ENCODE measurements at regions not wholly inside any gene's neighbourhood (a gene's known extent, or its start where the extent isn't known, plus 50 kb on each side); places are given as distances from the start of the nearest gene placed in this dataset.

- no peak for DNase-seq
These were observed 261.9 kb upstream of the NR4A3 start for GRCh38 chr9:99559776-99560175.

- DNase-seq = no peak
These were observed 261.1 kb upstream of the NR4A3 start for GRCh38 chr9:99560561-99560960.

GRCh38 chr9:99561509-99561917, 260.2 kb upstream of the NR4A3 start:
- no peak for DNase-seq

- no peak for DNase-seq
These were observed 259.6 kb upstream of the NR4A3 start for GRCh38 chr9:99561961-99562565.

GRCh38 chr9:99563364-99563763, 258.3 kb upstream of the NR4A3 start:
- DNase-seq = no peak

- DNase-seq = no peak
These were observed 256.5 kb upstream of the NR4A3 start for GRCh38 chr9:99565203-99565602.

- DNase-seq = no peak
These were observed 254.2 kb upstream of the NR4A3 start for GRCh38 chr9:99567436-99567835.

GRCh38 chr9:99569840-99570239, 251.8 kb upstream of the NR4A3 start:
- no peak for DNase-seq

GRCh38 chr9:99572567-99572966, 249.1 kb upstream of the NR4A3 start:
- DNase-seq = no peak

GRCh38 chr9:99573085-99573484, 248.6 kb upstream of the NR4A3 start:
- DNase-seq = no peak

GRCh38 chr9:99573886-99574285, 247.8 kb upstream of the NR4A3 start:
- no peak for DNase-seq

GRCh38 chr9:99576002-99576401, 245.7 kb upstream of the NR4A3 start:
- DNase-seq = no peak

- no peak for DNase-seq
These were observed 244.8 kb upstream of the NR4A3 start for GRCh38 chr9:99576876-99577275.

GRCh38 chr9:99577351-99577750, 244.3 kb upstream of the NR4A3 start:
- no peak for DNase-seq

- no peak for DNase-seq
These were observed 243.0 kb upstream of the NR4A3 start for GRCh38 chr9:99578666-99579065.

GRCh38 chr9:99579964-99580363, 241.7 kb upstream of the NR4A3 start:
- DNase-seq = peak in 1 of 2 donors; percentile 6

GRCh38 chr9:99582814-99583213, 238.9 kb upstream of the NR4A3 start:
- no peak for DNase-seq

- DNase-seq = no peak
These were observed 233.4 kb upstream of the NR4A3 start for GRCh38 chr9:99588299-99588698.

GRCh38 chr9:99588747-99589146, 232.9 kb upstream of the NR4A3 start:
- DNase-seq = no peak

GRCh38 chr9:99590410-99590809, 231.3 kb upstream of the NR4A3 start:
- DNase-seq = no peak

- DNase-seq = peak in 1 of 2 donors; percentile 19
These were observed 230.8 kb upstream of the NR4A3 start for GRCh38 chr9:99590840-99591239.

- no peak for DNase-seq
These were observed 229.9 kb upstream of the NR4A3 start for GRCh38 chr9:99591770-99592169.

- no peak for DNase-seq
These were observed 228.7 kb upstream of the NR4A3 start for GRCh38 chr9:99592834-99593574.

GRCh38 chr9:99593610-99594009, 228.1 kb upstream of the NR4A3 start:
- peak in 1 of 2 donors; percentile 3 for DNase-seq
